GM18499 (cell line): ENCODE measurements at regions not wholly inside any gene's neighbourhood (a gene's known extent, or its start where the extent isn't known, plus 50 kb on each side); places are given as distances from the start of the nearest gene placed in this dataset.
A peak's percentile ranks its signal among the peaks of the same experiment; 100 is the strongest.
"Not testable (repeated sequence)": the region's sequence is repeated elsewhere in the genome, so short reads cannot be mapped to it uniquely, and the experiment has no call there.

Experiments
- ATAC-seq: cut with Tn5 transposase; IDR thresholded peaks from one replicate; pipeline ENCODE4 v1.9.1; 2021; ENCODE audit warnings: moderate number of reproducible peaks; ENCODE audit not compliant: insufficient read depth, unreplicated experiment

GRCh38 chr11:71383461-71383860 lies 64.7 kb downstream of the DHCR7 start:
- ATAC-seq: no peak

GRCh38 chr11:71381781-71382505 lies 66.2 kb downstream of the DHCR7 start:
- no peak for ATAC-seq

GRCh38 chr11:71379701-71380100 lies 68.5 kb downstream of the DHCR7 start:
- no peak for ATAC-seq

GRCh38 chr11:71373791-71374454 lies 74.3 kb downstream of the DHCR7 start:
- peak; percentile 49 for ATAC-seq

GRCh38 chr11:71372693-71373657 lies 75.2 kb downstream of the DHCR7 start:
- ATAC-seq: no peak

- ATAC-seq: no peak
These were observed 76.5 kb downstream of the DHCR7 start for GRCh38 chr11:71371674-71372069.

- no peak for ATAC-seq
These were observed 77.1 kb downstream of the DHCR7 start for GRCh38 chr11:71370895-71371673.

- ATAC-seq: no peak
These were observed 78.0 kb downstream of the DHCR7 start for GRCh38 chr11:71370020-71370747.

GRCh38 chr11:71369411-71369810 lies 78.8 kb downstream of the DHCR7 start:
- ATAC-seq: no peak

- ATAC-seq: no peak
These were observed 79.2 kb downstream of the DHCR7 start for GRCh38 chr11:71368966-71369365.

- no peak for ATAC-seq
These were observed 80.4 kb downstream of the DHCR7 start for GRCh38 chr11:71367756-71368155.

- not testable (repeated sequence) for ATAC-seq
These were observed 80.9 kb downstream of the DHCR7 start for GRCh38 chr11:71367276-71367675.

GRCh38 chr11:71366076-71366475 lies 82.1 kb downstream of the DHCR7 start:
- ATAC-seq: no peak

- no peak for ATAC-seq
These were observed 82.6 kb downstream of the DHCR7 start for GRCh38 chr11:71365626-71366025.

GRCh38 chr11:71364806-71365205 lies 83.4 kb downstream of the DHCR7 start:
- no peak for ATAC-seq

GRCh38 chr11:71364176-71364671 lies 84.0 kb downstream of the DHCR7 start:
- ATAC-seq: no peak

- no peak for ATAC-seq
These were observed 84.5 kb downstream of the DHCR7 start for GRCh38 chr11:71363721-71364120.

GRCh38 chr11:71358963-71359567 lies 89.1 kb downstream of the DHCR7 start:
- ATAC-seq: no peak
